Retinal pigment epithelial cell (primary cell): ENCODE measurements at regions not wholly inside any gene's neighbourhood (a gene's known extent, or its start where the extent isn't known, plus 50 kb on each side); places are given as distances from the start of the nearest gene placed in this dataset.
"Not testable (repeated sequence)": the region's sequence is repeated elsewhere in the genome, so short reads cannot be mapped to it uniquely, and the experiment has no call there.

Experiments
- DNase-seq: peaks from one replicate; pipeline ENCODE4 v3.0.0-alpha.2; 2010; ENCODE audit warnings: low read depth
- H3K4me3 ChIP-seq: 2 replicates; pipeline ENCODE4 v1.5.1; 2011; ENCODE audit warnings: mild to moderate bottlenecking, low read length, control low read depth, moderate library complexity
- TF ChIP-seq, protein P1 (sequence below): conservative IDR thresholded peaks from 2 replicates; pipeline ENCODE4 v1.5.1; 2011; ENCODE audit warnings: low read depth, low read length, control low read depth, inconsistent platforms

DNA sequence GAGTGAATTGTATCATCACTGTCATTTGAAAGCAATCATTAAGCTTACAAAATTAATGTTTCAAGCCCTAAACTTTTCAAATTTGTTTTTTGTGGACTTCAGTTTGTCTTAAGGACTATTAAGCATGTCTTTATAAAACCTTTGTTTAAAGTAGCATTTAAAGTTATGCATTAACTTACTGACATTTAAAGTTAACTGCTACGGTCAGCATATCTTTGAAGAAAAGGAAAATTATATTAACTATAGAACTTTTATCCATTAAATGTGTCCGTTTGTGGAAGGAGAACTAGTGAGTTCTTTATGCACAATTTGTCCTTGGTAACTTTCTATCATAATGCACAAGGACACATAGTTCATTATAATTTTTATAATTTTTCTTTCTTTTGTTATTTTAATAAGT is 103.4 kb downstream of the FANCF start:
- DNase-seq, result no peak
- H3K4me3 ChIP-seq, result no peak overlapping the region
- TF ChIP-seq, protein P1, sequence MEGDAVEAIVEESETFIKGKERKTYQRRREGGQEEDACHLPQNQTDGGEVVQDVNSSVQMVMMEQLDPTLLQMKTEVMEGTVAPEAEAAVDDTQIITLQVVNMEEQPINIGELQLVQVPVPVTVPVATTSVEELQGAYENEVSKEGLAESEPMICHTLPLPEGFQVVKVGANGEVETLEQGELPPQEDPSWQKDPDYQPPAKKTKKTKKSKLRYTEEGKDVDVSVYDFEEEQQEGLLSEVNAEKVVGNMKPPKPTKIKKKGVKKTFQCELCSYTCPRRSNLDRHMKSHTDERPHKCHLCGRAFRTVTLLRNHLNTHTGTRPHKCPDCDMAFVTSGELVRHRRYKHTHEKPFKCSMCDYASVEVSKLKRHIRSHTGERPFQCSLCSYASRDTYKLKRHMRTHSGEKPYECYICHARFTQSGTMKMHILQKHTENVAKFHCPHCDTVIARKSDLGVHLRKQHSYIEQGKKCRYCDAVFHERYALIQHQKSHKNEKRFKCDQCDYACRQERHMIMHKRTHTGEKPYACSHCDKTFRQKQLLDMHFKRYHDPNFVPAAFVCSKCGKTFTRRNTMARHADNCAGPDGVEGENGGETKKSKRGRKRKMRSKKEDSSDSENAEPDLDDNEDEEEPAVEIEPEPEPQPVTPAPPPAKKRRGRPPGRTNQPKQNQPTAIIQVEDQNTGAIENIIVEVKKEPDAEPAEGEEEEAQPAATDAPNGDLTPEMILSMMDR, result no peak

DNA sequence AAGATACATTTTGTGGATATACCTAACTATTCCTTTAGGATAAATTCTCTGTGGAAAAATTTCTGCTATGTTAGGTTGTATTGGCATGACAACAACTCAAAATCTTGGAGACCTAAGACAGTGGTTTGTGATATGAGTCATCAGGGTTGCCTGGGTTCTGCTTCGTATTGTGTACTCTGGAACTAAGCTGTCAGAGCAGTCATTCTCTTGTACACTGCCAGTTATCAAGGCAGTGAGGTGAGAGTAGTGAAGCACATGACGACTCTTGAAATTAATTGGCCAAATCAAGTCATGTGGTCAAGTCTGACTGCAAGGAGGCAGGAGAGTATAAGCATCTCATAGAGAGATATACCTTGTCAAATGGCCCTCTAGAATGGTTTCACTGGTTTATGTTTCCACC is 104.4 kb downstream of the FANCF start:
- DNase-seq, result peak; percentile 86
- TF ChIP-seq, protein P1, result no peak
- H3K4me3 ChIP-seq, result no peak overlapping the region

DNA sequence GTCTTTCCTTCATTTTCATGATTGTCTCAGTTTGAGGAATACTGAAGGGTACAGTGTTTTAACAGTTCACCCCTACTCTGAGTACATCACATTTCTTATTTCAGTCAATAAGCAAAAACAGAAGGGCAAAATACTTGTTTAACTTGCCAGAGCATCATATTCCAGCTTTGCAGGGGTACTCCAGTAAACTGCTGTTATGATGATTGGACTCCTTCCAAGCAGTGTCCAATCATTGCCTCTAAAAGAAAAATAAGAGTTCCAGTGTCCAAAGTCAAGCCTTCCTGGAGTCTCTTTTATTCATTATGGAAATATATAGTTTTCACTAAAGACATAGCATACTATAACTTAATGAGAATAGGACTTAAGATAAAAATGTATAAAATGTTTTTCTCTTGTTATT is 105.1 kb downstream of the FANCF start:
- TF ChIP-seq, protein P1, result no peak
- no peak for DNase-seq
- no peak overlapping the region for H3K4me3 ChIP-seq

DNA sequence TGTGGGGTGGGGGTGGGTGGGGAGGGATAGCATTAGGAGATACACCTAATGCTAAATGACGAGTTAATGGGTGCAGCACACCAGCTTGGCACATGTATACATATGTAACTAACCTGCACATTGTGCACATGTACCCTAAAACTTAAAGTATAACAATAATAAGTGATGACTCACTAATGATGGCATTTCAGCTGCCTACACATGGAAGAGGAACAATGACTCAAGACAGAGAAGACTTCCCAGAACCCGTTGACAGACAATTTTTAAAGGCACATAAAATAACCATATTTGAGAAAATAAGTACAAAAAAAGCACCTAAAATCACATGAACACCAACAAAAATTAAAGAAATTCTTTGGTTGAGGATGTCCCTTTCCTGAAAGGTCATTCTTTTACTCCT is 107.3 kb downstream of the FANCF start:
- H3K4me3 ChIP-seq, DNase-seq: not testable (repeated sequence)

DNA sequence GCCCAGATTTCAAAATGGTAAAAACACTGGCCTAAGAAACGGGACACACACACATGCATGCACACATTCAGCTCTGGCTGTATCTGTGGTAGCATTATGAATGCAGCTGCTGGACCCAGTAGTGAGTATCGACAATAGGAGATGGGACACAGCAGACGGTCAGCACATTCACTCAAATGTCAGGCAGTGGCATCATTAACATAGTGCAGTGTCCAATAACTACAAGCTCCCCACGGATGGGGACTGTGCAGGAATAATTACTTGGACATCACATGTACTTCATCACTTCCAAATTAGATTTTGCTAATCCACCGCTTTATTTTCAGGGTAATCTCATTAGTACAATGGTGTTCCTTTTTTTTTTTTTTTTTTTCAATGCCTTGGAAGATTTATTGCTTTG is 109.5 kb downstream of the FANCF start:
- H3K4me3 ChIP-seq, result no peak overlapping the region
- no peak for DNase-seq
- TF ChIP-seq, protein P1, result no peak

DNA sequence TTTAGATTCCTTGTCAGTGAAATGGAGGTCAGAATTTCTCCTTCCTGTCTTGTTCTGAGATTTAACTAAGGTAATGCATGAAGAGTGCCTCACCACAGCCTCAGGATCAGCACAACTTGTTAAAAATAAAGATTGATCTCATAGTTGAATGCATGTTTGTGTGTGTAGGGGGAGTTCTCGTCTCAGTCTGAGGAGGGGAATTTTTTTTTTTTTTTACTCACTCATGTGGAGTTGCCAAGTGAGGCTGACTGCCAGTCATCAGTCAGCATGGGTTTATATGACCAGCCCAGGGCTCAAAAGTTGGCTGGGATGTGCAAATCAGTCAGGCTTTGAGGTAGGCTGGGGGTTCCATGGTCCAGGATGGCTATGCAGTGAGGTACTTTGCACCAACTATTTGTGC is 113.2 kb downstream of the FANCF start:
- no peak for DNase-seq
- H3K4me3 ChIP-seq, result no peak overlapping the region
- TF ChIP-seq, protein P1, result no peak

DNA sequence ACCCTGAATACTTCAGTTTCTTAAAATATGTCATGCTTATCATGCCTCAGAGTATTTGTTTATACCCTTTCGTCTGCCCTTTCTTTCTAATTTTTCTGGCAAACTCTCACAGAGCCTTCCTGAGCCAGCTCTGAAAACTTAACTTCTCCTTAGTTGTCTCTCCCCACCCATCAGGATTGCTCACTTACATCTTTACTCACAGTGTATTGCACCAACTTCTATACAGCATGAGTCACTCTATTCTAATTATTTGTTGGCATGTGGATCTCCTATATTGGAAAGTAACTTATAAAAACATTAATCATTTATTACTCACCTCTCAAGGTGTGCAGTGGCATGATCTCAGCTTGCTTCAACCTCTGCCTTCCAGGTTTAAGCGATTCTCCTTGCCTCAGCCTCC is 114.9 kb downstream of the FANCF start:
- DNase-seq, result peak; percentile 56
- TF ChIP-seq, protein P1, result no peak
- no peak overlapping the region for H3K4me3 ChIP-seq

DNA sequence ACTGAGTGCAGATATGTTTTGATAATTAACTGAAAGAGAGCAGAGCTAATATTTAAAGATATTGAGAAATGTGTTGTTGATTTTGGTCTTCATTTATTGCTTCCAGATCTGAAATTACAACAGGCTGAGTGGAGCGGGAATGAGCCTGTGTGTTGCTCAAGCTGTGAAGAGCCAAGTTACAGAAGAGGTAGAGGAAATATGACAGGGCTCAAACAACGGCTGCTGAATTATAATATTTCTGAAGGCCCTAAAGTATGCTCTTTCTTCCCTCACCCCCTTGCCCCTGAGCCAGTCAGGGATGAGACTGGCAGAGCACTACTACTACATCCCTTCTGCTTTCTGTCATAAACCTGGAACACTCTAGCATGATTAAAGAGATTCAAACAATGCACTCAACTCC is 115.6 kb downstream of the FANCF start:
- no peak for DNase-seq
- H3K4me3 ChIP-seq, result no peak overlapping the region
- TF ChIP-seq, protein P1, result no peak
